ENCODE measurements at regions not wholly inside any gene's neighbourhood (a gene's known extent, or its start where the extent isn't known, plus 50 kb on each side); places are given as distances from the start of the nearest gene placed in this dataset.

DNA sequence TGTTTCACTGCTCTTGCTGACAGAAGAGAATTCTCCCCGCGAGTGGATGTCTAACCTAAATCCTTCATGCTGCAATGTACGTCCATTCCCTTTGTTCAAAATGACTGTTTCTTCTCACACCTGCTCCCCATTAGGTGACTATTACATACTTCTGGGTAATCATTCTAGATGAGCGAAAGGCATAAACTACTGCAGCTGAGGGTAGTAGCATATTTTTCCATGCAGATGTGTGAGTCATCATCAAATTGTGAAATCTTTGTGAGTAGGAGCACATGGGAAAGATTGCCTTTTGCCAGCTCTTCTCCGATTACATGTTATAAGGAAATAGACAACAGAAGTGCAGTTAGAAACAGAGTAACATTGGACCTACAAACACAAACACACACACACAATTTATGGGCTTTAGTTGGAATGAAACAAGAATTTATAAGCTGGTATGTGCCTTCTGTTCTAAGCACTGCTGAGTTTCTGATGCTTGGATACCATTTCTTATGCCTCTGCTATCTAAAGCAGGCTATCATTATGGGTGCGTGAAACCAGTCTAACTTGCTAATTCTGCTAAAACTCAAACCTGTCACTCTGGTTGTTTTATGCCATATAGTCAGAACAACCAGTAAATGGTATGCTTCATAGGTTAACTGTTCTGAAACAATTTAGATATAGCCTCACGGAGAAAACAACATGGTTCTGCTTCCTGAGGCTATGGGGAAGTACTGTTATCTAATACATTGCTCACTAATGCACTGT is 346.9 kb upstream of the PSMD7 start:
- TF ChIP-seq, protein P1, sequence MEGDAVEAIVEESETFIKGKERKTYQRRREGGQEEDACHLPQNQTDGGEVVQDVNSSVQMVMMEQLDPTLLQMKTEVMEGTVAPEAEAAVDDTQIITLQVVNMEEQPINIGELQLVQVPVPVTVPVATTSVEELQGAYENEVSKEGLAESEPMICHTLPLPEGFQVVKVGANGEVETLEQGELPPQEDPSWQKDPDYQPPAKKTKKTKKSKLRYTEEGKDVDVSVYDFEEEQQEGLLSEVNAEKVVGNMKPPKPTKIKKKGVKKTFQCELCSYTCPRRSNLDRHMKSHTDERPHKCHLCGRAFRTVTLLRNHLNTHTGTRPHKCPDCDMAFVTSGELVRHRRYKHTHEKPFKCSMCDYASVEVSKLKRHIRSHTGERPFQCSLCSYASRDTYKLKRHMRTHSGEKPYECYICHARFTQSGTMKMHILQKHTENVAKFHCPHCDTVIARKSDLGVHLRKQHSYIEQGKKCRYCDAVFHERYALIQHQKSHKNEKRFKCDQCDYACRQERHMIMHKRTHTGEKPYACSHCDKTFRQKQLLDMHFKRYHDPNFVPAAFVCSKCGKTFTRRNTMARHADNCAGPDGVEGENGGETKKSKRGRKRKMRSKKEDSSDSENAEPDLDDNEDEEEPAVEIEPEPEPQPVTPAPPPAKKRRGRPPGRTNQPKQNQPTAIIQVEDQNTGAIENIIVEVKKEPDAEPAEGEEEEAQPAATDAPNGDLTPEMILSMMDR (conservative IDR thresholded peaks at IDR 0.05; ENCODE audit: low read depth, low read length): no peak
- TF ChIP-seq EZH2 (IDR thresholded peaks at IDR 0.05; ENCODE audit: low read length, unreplicated experiment): no peak

Data from PC-3 (cell line).